GM23338 (cell line): ENCODE measurements at regions not wholly inside any gene's neighbourhood (a gene's known extent, or its start where the extent isn't known, plus 50 kb on each side); places are given as distances from the start of the nearest gene placed in this dataset.
A peak's percentile ranks its signal among the peaks of the same experiment; 100 is the strongest.

ENCODE experiments used
- ATAC-seq: fragments of 200-7000 bp; cut with Tn5 transposase; 3 replicates; pipeline ENCODE4 v1.9.1; 2020
- DNase-seq: peaks from one replicate; pipeline ENCODE4 v3.0.0-alpha.2; 2015; ENCODE audit warnings: low spot score
- H2AFZ ChIP-seq: fragments of 200-600 bp; sonication (generic); 2 replicates; pipeline ENCODE4 v1.8.0; 2016; ENCODE audit warnings: antibody characterized with exemption, mild to moderate bottlenecking, moderate library complexity
- H3F3A ChIP-seq: fragments of 200-600 bp; sonication (generic); replicated peaks from 2 replicates; pipeline ENCODE4 v1.8.0; 2017; ENCODE audit warnings: antibody characterized with exemption, mixed run types, low read depth
- H3K27ac ChIP-seq: fragments of 200-600 bp; sonication (generic); 2 replicates; pipeline ENCODE4 v1.6.1; 2016; ENCODE audit warnings: low read depth
- H3K27me3 ChIP-seq: fragments of 200-600 bp; sonication (generic); 2 replicates; pipeline ENCODE4 v1.8.0; 2016; ENCODE audit warnings: mild to moderate bottlenecking, mixed run types, moderate library complexity; ENCODE audit not compliant: insufficient read depth
- H3K36me3 ChIP-seq: fragments of 200-600 bp; sonication (generic); 2 replicates; pipeline ENCODE4 v1.8.0; 2016; ENCODE audit warnings: mild to moderate bottlenecking; ENCODE audit not compliant: insufficient read depth
- H3K4me1 ChIP-seq: fragments of 200-600 bp; sonication (generic); 2 replicates; pipeline ENCODE4 v1.8.0; 2016; ENCODE audit warnings: mild to moderate bottlenecking, moderate library complexity; ENCODE audit not compliant: insufficient read depth
- H3K4me2 ChIP-seq: fragments of 200-600 bp; sonication (generic); 2 replicates; pipeline ENCODE4 v1.7.1; 2017; ENCODE audit warnings: mixed run types
- H3K4me3 ChIP-seq: fragments of 200-600 bp; sonication (generic); 2 replicates; pipeline ENCODE4 v1.6.1; 2016; ENCODE audit warnings: mixed run types
- H3K79me2 ChIP-seq: fragments of 200-600 bp; sonication (generic); replicated peaks from 2 replicates; pipeline ENCODE4 v1.8.0; 2017; ENCODE audit warnings: mild to moderate bottlenecking; ENCODE audit not compliant: insufficient read depth
- H3K9me2 ChIP-seq: fragments of 200-600 bp; sonication (generic); 2 replicates; pipeline ENCODE4 v1.8.0; 2017; ENCODE audit not compliant: insufficient read depth
- H4K20me1 ChIP-seq: fragments of 200-600 bp; sonication (generic); replicated peaks from 2 replicates; pipeline ENCODE4 v1.8.0; 2017; ENCODE audit warnings: mild to moderate bottlenecking; ENCODE audit not compliant: insufficient read depth
- H3K27ac Mint-ChIP-seq: 2 replicates; pipeline ENCODE4 v1.8.0; 2020; ENCODE audit warnings: inconsistent platforms, mild to moderate bottlenecking, moderate library complexity, mixed read lengths
- H3K27me3 Mint-ChIP-seq: 3 replicates; pipeline ENCODE4 v1.8.0; 2022; ENCODE audit warnings: low read depth, mild to moderate bottlenecking, moderate library complexity, mixed read lengths, inconsistent platforms; ENCODE audit not compliant: insufficient read depth, poor library complexity
- H3K36me3 Mint-ChIP-seq: 3 replicates; pipeline ENCODE4 v1.8.0; 2021; ENCODE audit warnings: low read depth, mild to moderate bottlenecking, inconsistent platforms, moderate library complexity, mixed read lengths
- H3K4me1 Mint-ChIP-seq: 3 replicates; pipeline ENCODE4 v1.8.0; 2020; ENCODE audit warnings: mild to moderate bottlenecking, inconsistent platforms, mixed read lengths
- H3K4me3 Mint-ChIP-seq: 3 replicates; pipeline ENCODE4 v1.8.0; 2021; ENCODE audit warnings: moderate library complexity, mild to moderate bottlenecking, inconsistent platforms, mixed read lengths
- H3K9me3 Mint-ChIP-seq: 3 replicates; pipeline ENCODE4 v1.8.0; 2020; ENCODE audit warnings: moderate library complexity, mild to moderate bottlenecking, inconsistent platforms, mixed read lengths
- CREB1 ChIP-seq: fragments of 250-450 bp; sonication (Bioruptor Pico); IDR thresholded peaks from 2 replicates; pipeline ENCODE4 v1.5.0; 2020; ENCODE audit warnings: low read depth, mild to moderate bottlenecking, moderate library complexity
- EZH2 ChIP-seq: fragments of 200-600 bp; sonication (generic); IDR thresholded peaks from one replicate; pipeline ENCODE4 v1.8.0; 2017; ENCODE audit warnings: antibody characterized with exemption, mild to moderate bottlenecking, low read depth; ENCODE audit not compliant: unreplicated experiment
- EZH2phosphoT487 ChIP-seq: fragments of 200-600 bp; sonication (generic); IDR thresholded peaks from one replicate; pipeline ENCODE4 v1.8.1; 2018; ENCODE audit warnings: antibody characterized with exemption; ENCODE audit not compliant: unreplicated experiment
- POLR2AphosphoS5 ChIP-seq: IDR thresholded peaks from 2 replicates; pipeline ENCODE4 v1.6.1; 2016; ENCODE audit warnings: antibody characterized with exemption, low read depth
- ZNF114 ChIP-seq: fragments of 250-450 bp; sonication (Bioruptor Pico); IDR thresholded peaks from 2 replicates; pipeline ENCODE4 v1.5.0; 2020; ENCODE audit warnings: mild to moderate bottlenecking, moderate library complexity
- ZNF331 ChIP-seq: fragments of 250-450 bp; sonication (Bioruptor Pico); IDR thresholded peaks from 2 replicates; pipeline ENCODE4 v1.5.0; 2020; ENCODE audit warnings: low read depth, mild to moderate bottlenecking, moderate library complexity
- TF ChIP-seq, protein P1 (sequence below): IDR thresholded peaks from 2 replicates; pipeline ENCODE4 v1.6.1; 2016; ENCODE audit warnings: antibody characterized with exemption
- TF ChIP-seq, protein P2 (sequence below): IDR thresholded peaks from one replicate; pipeline ENCODE4 v1.6.1; 2018; ENCODE audit warnings: antibody characterized with exemption; ENCODE audit not compliant: unreplicated experiment

DNA sequence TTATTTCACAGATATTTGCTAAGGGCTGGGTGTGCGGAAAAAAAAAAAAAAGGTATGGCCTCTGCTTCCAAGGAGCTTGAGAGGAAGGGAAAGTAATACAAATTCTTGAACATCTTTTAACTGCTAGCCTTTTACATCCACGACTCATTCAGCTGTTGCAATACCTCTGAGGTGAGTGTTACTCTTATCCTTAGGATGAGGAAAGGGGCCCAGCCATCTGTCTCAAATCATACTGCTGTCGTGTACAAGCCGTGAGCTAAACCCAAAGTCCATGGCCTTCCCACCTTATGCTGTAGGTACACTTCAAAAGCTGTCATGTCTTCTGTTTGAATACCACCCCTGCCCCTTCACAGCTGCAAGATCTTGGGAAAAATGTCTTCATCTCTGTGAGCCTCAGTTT is 146.8 kb downstream of the KCNRG start:
- Histone ChIP-seq H3K4me2 (peak overlapping the region; percentile 44; the same call in 1 of the 2 replicates), H3K27me3 (no peaks in the 10 kb centered on the region), H4K20me1 (no peaks in the 10 kb centered on the region), H3K4me1 (peaks cover 4% of the 10 kb centered on the region; the same call in 1 of the 2 replicates), H3K79me2 (no peaks in the 10 kb centered on the region), H2AFZ (no peak overlapping the region), H3K4me3 (no peak overlapping the region), H3K9me2 (peaks cover 9% of the 10 kb centered on the region), H3F3A (no peaks in the 10 kb centered on the region), H3K36me3 (no peaks in the 10 kb centered on the region), H3K27ac (no peak overlapping the region)
- no peak for ATAC-seq
- no peak for DNase-seq
- Mint-ChIP-seq H3K27ac (no peak overlapping the region), H3K4me1 (peaks cover 14% of the 10 kb centered on the region), H3K36me3 (no peaks in the 10 kb centered on the region), H3K9me3 (no peaks in the 10 kb centered on the region; the same call in 2 of the 3 replicates), H3K27me3 (no peaks in the 10 kb centered on the region), H3K4me3 (no peak overlapping the region)
- TF ChIP-seq, protein P1, sequence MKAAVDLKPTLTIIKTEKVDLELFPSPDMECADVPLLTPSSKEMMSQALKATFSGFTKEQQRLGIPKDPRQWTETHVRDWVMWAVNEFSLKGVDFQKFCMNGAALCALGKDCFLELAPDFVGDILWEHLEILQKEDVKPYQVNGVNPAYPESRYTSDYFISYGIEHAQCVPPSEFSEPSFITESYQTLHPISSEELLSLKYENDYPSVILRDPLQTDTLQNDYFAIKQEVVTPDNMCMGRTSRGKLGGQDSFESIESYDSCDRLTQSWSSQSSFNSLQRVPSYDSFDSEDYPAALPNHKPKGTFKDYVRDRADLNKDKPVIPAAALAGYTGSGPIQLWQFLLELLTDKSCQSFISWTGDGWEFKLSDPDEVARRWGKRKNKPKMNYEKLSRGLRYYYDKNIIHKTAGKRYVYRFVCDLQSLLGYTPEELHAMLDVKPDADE: no peak
- TF ChIP-seq EZH2: no peak
- TF ChIP-seq, protein P2, sequence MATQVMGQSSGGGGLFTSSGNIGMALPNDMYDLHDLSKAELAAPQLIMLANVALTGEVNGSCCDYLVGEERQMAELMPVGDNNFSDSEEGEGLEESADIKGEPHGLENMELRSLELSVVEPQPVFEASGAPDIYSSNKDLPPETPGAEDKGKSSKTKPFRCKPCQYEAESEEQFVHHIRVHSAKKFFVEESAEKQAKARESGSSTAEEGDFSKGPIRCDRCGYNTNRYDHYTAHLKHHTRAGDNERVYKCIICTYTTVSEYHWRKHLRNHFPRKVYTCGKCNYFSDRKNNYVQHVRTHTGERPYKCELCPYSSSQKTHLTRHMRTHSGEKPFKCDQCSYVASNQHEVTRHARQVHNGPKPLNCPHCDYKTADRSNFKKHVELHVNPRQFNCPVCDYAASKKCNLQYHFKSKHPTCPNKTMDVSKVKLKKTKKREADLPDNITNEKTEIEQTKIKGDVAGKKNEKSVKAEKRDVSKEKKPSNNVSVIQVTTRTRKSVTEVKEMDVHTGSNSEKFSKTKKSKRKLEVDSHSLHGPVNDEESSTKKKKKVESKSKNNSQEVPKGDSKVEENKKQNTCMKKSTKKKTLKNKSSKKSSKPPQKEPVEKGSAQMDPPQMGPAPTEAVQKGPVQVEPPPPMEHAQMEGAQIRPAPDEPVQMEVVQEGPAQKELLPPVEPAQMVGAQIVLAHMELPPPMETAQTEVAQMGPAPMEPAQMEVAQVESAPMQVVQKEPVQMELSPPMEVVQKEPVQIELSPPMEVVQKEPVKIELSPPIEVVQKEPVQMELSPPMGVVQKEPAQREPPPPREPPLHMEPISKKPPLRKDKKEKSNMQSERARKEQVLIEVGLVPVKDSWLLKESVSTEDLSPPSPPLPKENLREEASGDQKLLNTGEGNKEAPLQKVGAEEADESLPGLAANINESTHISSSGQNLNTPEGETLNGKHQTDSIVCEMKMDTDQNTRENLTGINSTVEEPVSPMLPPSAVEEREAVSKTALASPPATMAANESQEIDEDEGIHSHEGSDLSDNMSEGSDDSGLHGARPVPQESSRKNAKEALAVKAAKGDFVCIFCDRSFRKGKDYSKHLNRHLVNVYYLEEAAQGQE: no peak

DNA sequence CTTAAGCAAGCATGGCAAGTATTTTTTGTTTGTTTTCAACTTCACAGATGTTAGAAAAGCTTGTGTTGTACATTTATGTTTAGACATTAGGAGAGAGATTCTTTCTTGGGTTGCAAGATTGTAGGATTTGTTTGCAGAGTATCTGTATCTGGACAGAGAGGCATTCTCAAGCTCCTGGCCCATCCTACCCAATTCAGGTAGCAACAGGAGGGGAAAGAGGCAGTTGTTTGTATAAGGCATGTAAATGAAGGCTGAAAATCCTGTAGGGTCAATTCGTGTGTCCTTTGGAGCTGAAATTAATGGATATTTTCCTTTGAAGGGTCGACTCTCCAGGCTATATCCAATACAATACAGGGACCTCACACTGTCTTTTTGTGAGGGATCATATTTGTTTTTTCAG is 147.3 kb downstream of the KCNRG start:
- no peaks in the 10 kb centered on the region; the same call in 2 of the 3 replicates for H3K9me3 Mint-ChIP-seq
- Histone ChIP-seq H3K4me2 (peak overlapping the region; percentile 44; the same call in 1 of the 2 replicates), H3K4me3 (no peak overlapping the region), H3K4me1 (peaks cover 4% of the 10 kb centered on the region; the same call in 1 of the 2 replicates), H3K79me2 (no peaks in the 10 kb centered on the region), H2AFZ (no peak overlapping the region), H4K20me1 (no peaks in the 10 kb centered on the region), H3K36me3 (no peaks in the 10 kb centered on the region), H3F3A (no peaks in the 10 kb centered on the region), H3K27me3 (no peaks in the 10 kb centered on the region), H3K27ac (no peak overlapping the region), H3K9me2 (peaks cover 9% of the 10 kb centered on the region)
- peak; percentile 24 for DNase-seq
- peak; percentile 77 for ATAC-seq
- H3K27ac Mint-ChIP-seq: no peak overlapping the region
- no peaks in the 10 kb centered on the region for H3K27me3 Mint-ChIP-seq
- H3K4me1 Mint-ChIP-seq: peaks cover 14% of the 10 kb centered on the region
- H3K4me3 Mint-ChIP-seq: no peak overlapping the region
- no peaks in the 10 kb centered on the region for H3K36me3 Mint-ChIP-seq
- no peak for TF ChIP-seq ZNF331 (CRISPR knock-in tag)
- TF ChIP-seq POLR2AphosphoS5: no peak
- TF ChIP-seq, protein P2: no peak
- TF ChIP-seq ZNF114 (CRISPR knock-in tag): no peak
- no peak for TF ChIP-seq CREB1
- TF ChIP-seq EZH2phosphoT487: no peak
